ENCODE measurements at regions not wholly inside any gene's neighbourhood (a gene's known extent, or its start where the extent isn't known, plus 50 kb on each side); places are given as distances from the start of the nearest gene placed in this dataset.
"Not testable (repeated sequence)": the region's sequence is repeated elsewhere in the genome, so short reads cannot be mapped to it uniquely, and the experiment has no call there.

GRCh38 chr6:140478631-140479030 is 1104.2 kb upstream of the CITED2 start:
- DNase-seq (ENCODE audit: low read depth, low spot score), result no peak

DNA sequence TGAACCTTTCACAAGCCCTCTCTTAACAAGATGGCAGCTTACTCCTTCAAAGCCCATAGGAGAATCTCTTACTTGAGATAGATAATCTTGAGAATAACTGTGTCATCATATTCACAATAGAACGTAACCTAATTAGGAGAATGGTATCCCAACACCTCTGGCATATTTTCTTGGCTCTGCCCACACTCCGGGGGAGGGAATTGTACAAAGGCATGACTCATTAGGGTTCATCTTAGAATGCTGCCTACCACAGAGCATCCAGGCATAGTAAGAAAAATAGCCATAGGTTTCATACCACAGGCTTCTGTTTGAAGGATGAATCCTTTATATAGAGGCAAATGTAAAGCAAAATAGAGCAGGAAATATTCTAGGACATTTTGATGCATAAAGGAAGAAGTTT is 1100.6 kb upstream of the CITED2 start:
- no peak for DNase-seq (ENCODE audit: low read depth, low spot score)

DNA sequence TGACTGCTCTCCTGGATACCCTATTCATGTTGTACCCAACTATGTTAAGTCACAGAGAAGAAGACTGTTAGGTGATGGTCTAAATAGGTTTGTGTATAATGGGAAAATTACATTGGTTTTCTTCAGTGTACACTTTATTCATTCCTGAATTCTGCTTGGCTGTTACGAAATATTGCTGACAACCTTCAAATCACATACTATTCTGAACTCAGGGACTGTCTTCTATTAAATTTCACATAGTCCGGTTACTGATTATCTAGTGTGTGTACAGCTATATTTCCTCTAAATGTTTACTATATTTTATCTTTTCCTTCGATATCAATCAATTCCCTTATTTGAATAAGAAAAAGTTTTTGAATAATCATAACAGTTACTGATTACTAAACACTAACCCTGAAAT is 1090.3 kb upstream of the CITED2 start:
- DNase-seq (ENCODE audit: low read depth, low spot score), result no peak

DNA sequence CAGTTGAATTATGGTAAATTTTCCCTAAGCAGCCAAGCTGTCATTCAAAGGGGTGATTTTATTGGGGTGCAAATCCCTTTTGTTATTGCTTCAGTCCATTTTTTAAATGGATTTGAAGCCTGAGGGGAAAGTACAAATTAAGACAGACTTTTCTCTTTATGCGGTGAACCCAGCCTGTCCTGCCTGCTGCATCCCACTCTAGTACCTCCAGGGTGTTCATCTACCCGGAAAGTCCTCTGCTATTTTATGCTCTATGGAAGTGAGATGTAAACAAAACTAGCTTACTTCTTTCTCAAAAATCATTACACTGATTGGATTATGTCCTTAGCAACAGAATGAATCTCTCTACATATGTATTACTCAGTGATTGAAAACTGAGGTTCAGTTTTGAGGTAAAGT is 1088.9 kb upstream of the CITED2 start:
- DNase-seq (ENCODE audit: low read depth, low spot score), result no peak

- no peak for DNase-seq (ENCODE audit: low read depth, low spot score)
Observed at GRCh38 chr6:140462453-140463311, 1088.2 kb upstream of the CITED2 start.

DNA sequence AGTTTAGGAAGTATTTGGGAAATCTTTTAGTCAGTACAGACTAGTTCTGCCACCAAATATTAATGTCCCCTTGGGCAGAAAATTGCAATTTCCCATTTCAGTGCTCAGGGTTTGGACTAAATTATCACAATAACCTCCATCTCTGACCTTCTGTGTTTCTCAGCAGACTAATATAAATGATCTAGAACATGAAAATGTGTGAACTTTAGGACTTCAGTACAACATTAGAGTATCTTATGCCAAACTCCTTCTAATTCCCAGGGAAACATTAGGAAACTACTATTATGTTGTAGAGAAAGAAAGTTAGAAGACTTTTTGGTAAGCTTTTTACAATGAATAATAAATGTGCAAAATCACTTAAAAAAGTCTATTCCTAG is 1087.6 kb upstream of the CITED2 start:
- no peak for DNase-seq (ENCODE audit: low read depth, low spot score)

DNA sequence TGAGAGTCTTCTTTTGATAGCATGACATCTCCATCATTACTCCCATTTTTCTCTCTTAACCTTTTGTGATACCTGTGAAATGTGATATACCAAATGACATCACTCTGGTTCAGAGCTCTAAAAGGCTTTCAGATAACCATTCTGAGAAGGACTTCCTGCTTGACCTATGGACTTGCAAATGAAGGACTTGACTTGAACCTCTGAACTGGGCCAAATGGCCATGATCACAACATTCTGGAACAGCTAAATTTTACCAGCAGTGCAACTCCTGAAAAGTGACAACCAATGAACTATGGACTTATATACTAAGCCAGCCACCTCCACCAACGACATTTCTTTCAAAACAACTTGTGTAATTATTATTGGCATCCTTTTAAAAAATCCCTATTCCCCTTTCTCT is 1085.8 kb upstream of the CITED2 start:
- no peak for DNase-seq (ENCODE audit: low read depth, low spot score)

GRCh38 chr6:140459209-140459608 is 1084.8 kb upstream of the CITED2 start:
- DNase-seq (ENCODE audit: low read depth, low spot score), result no peak

DNA sequence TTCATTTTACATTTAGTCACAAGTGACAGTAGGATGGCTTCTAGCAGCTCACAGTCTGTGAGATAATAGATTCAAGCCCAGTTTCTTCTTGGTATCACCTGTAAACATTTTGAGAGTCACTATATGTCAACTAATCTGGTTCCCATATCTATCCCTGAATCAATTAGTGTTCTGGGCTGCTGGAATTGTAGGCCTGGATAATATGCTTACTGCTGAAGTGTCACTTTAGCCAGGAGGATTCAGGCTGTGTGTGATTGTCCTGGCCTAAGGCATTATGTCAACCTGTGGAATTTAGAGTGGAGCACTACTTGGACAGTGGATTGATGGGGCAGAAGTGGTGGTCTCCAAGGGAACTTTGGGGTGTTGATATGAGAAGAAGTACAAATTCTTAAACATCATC is 1071.8 kb upstream of the CITED2 start:
- DNase-seq (ENCODE audit: low read depth, low spot score), result no peak

DNA sequence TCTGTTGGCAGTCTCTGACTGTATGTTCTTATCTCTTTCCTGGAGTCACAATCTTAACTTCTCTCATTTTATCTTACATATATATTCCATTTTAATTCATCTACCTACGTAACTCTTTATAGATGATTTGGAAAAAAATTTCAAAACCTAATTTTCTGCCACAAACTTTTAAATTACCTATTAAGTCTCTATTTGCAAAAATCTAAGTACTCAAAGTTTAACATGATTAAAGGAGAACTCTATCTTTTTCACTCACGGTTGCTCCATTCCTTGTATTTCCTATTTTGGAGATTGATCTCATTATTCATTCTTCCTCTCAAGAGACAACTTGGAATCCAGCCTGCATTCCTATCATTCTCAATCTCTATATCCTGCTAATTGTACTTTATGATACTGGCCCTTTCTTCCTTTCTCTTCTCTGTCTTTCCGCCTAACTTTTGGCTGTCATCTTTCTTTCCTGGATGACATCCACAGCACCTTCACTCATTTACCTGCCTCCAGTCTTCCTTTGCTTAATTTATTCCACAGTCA is 1071.1 kb upstream of the CITED2 start:
- DNase-seq (ENCODE audit: low read depth, low spot score), result peak; percentile 37

DNA sequence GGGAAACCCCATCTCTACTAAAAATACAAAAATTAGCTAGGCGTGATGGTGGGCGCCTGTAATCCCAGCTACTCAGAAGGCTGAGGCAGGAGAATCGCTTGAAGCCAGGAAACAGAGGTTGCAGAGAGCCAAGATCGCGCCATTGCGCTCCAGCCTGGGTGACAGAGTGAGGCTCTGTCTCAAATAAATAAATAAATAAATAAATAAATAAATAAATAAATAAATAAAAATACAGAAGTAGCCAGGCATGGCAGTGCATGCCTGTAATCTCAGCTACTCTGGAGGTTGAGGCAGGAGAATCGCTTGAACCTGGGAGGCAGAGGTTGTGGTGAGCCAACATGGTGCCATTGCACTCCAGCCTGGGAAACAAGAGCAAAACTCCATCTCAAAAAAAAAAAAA is 1068.7 kb upstream of the CITED2 start:
- DNase-seq (ENCODE audit: low read depth, low spot score), result not testable (repeated sequence)

DNA sequence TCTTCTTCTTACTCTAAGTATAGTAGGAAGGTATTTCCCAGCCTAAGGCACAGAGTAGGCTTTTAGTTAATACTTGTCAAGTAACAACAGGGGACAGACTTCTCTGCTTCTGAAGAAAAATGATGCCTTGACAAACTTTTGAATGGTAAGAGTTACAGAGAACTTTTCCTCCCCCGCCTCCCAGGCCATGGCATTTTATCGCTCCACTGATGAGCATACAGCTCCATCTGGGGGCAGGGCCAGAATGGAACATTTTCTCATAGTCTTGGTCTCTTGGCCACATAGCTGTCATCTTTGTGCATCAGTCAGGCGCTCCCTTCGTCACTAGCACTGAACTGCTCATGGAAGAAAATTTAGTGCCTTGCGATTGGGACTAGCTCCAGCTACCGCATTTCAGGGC is 1066.8 kb upstream of the CITED2 start:
- DNase-seq (ENCODE audit: low read depth, low spot score), result no peak

DNA sequence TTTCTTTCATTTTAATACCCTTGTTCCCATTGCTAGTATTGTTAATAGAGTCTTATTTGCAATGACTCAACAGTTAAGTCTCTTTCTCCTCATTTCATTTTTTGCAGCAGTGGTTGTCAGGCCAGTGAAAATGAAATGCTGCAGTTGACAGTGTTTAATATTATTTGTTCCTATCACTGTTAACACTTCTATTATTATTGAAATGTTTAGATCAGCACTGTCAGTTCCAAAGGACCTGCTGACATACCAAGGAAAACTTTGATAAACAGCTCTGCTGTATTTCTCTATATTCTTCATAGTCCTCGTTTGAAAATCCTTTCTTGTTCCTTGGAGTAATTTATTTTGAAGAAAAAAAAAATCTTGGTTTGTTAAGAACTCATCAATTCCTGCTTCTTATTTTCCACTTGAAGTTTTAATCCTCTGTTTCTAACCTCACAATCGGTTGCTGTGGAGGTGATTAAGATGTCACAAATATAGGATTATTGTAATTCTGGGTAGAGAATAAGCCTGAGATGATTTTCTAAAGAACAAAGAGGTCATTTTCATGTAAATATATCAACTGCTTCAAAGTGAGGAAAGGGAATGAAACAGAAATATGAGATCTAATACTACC is 1065.9 kb upstream of the CITED2 start:
- DNase-seq (ENCODE audit: low read depth, low spot score), result no peak

DNA sequence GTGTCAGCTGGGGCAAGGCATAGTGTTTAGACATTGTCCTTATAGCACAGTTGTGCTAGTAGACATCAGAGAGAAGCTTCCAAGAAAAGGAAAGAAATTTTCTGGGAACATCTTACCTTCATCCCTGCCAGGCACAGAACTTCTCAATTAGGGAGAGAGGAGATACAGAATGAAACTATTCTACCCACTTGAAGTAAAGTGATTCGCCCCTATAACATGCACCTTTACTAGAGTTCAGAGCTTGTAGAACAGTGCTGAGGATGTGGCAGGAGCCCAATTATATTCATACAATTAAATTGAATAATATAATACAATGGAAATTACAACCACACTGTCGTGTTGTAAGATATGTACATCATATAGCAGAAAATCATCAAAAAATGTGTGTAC is 1063.9 kb upstream of the CITED2 start:
- DNase-seq (ENCODE audit: low read depth, low spot score), result no peak

- no peak for DNase-seq (ENCODE audit: low read depth, low spot score)
Observed at GRCh38 chr6:140437619-140438345, 1063.3 kb upstream of the CITED2 start.

DNA sequence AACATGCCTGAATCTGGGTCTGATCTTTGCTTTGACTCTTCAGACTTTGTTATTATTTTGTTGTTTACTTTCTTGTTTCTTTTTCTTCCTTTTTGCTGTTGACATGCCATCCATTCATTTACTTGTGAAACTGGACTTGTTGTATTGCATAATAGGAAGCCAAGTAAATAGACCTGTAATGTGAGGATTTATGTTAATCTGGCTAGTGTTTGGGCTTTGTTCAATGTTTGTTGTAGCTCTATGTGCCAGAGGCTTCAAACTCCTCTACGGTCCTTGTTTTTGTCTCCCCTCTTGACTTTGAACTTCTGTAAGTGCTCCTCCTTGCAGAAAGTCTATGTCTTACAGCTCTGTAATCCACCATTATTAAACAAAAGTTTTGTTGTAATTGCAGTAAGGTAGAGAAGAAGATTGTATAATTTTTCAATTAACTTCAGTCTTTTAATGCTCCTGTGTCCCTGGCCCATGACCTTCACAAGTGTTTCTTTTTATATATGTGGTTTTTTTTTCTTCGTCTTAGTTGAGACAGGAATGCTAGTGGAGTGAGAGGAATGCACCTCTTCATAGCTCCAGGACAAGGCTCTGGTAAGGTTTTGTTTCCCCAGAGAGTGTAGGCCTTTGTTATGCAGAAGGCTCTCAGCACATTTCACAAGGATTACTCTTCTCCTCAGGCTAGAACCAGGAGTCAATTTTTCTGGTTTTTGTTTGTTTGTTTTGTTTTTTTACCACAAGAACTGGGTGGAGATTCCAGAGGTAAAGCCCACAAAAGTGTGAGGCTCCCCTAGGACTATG is 1061.8 kb upstream of the CITED2 start:
- no peak for DNase-seq (ENCODE audit: low read depth, low spot score)

GRCh38 chr6:140434761-140435160 is 1060.3 kb upstream of the CITED2 start:
- DNase-seq (ENCODE audit: low read depth, low spot score), result no peak

DNA sequence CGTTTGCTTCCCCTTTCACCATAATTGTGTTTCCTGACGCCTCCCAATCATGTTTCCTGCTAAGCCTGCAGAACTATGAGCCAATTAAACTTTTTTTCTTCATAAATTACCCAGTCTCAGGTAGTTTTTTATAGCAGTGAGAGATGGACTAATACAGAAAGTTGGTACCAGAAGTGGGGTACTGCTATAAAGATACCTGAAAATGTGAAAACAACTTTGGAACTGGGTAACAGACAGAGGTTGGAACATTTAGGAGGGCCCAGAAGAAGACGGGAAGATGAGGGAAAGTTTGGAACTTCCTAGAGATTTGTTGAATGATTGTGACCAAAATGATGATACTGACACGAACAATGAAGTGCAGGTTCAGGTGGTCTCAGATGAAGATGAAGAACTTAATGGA is 1058.6 kb upstream of the CITED2 start:
- no peak for DNase-seq (ENCODE audit: low read depth, low spot score)

DNA sequence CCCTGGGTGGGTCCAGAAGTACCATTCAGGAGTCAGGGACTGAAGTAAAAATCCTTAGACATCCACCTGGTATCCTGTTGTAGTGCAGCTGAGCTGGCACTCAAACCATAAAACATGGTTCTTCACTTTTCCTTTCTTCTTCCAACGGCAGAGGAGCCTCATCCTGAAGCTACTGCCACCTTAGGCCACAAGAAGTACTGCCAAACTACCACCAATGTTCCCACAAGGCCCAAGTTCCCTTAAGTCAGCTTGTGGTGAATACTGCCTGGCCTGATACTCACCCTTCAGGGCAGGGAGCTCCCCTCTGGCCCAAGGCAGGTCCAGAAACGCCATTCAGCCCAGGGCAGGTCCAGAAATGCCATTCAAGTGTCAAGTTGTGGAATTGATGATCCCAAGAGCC is 1053.4 kb upstream of the CITED2 start:
- DNase-seq (ENCODE audit: low read depth, low spot score), result no peak

GRCh38 chr6:140414966-140415620 is 1040.6 kb upstream of the CITED2 start:
- no peak for DNase-seq (ENCODE audit: low read depth, low spot score)

DNA sequence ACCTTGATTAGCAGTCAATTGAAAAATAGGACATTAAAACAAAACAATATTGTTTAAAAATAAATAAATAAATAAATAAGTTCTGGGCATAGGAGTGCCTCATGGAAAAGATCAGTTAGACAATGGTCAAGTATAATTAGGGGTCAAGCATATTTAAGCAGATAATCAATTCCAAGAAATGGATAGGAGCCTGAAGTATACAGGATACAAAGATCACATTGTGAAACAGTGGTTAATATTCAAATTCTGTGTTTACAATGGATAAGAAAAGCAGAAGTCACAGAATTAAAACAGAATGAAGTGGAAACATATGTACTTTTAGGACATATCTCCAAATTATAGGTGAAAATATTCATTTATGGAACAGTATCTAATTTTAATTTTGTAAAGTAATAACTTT is 1028.6 kb upstream of the CITED2 start:
- no peak for DNase-seq (ENCODE audit: low read depth, low spot score)

Measured in pulmonary artery endothelial cell (primary cell).